WERI-Rb-1 (cell line): ENCODE measurements at regions not wholly inside any gene's neighbourhood (a gene's known extent, or its start where the extent isn't known, plus 50 kb on each side); places are given as distances from the start of the nearest gene placed in this dataset.
"Not testable (repeated sequence)": the region's sequence is repeated elsewhere in the genome, so short reads cannot be mapped to it uniquely, and the experiment has no call there.

ENCODE experiments used
- DNase-seq: peaks from one replicate; pipeline ENCODE4 v3.0.0-alpha.2; 2020
- H3K27ac ChIP-seq: fragments of 250-450 bp; sonication (Bioruptor Pico); 2 replicates; pipeline ENCODE4 v1.5.1; 2020; ENCODE audit warnings: mild to moderate bottlenecking, moderate library complexity
- H3K27me3 ChIP-seq: fragments of 250-450 bp; sonication (Bioruptor Pico); 2 replicates; pipeline ENCODE4 v1.5.1; 2021; ENCODE audit warnings: mild to moderate bottlenecking, low read depth, moderate library complexity; ENCODE audit not compliant: insufficient read depth, severe bottlenecking
- H3K36me3 ChIP-seq: fragments of 250-450 bp; sonication (Bioruptor Pico); 2 replicates; pipeline ENCODE4 v1.5.1; 2020; ENCODE audit warnings: mild to moderate bottlenecking, moderate library complexity
- H3K4me3 ChIP-seq: 2 replicates; pipeline ENCODE4 v1.5.1; 2011; ENCODE audit warnings: low read depth, mild to moderate bottlenecking, control low read depth, low read length
- H3K9me3 ChIP-seq: fragments of 250-450 bp; sonication (Bioruptor Pico); 2 replicates; pipeline ENCODE4 v1.5.1; 2021; ENCODE audit warnings: mild to moderate bottlenecking, moderate library complexity; ENCODE audit not compliant: severe bottlenecking
- TF ChIP-seq, protein P1 (sequence below): IDR thresholded peaks from 2 replicates; pipeline ENCODE4 v1.5.1; 2011; ENCODE audit warnings: low read depth, mild to moderate bottlenecking, control low read depth, inconsistent platforms, low read length

DNA sequence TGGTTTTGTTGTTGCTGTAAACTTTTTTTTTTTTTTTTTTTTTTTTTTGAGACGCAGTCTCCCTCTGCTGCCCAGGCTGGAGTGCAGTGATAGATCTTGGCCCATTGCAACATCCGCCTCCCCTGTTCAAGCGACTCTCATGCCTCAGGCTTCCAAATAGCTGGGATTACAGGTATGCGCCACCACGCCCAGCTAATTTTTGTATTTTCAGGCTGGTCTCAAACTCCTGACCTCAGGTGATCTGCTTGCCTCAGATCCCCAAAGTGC, 78.9 kb upstream of the SLC45A1 start:
- Histone ChIP-seq H3K36me3 (no peaks in the 10 kb centered on the region), H3K27me3 (no peaks in the 10 kb centered on the region), H3K9me3 (no peaks in the 10 kb centered on the region), H3K27ac (peak overlapping the region; percentile 43; the same call in 1 of the 2 replicates), H3K4me3 (no peak overlapping the region)
- TF ChIP-seq, protein P1, sequence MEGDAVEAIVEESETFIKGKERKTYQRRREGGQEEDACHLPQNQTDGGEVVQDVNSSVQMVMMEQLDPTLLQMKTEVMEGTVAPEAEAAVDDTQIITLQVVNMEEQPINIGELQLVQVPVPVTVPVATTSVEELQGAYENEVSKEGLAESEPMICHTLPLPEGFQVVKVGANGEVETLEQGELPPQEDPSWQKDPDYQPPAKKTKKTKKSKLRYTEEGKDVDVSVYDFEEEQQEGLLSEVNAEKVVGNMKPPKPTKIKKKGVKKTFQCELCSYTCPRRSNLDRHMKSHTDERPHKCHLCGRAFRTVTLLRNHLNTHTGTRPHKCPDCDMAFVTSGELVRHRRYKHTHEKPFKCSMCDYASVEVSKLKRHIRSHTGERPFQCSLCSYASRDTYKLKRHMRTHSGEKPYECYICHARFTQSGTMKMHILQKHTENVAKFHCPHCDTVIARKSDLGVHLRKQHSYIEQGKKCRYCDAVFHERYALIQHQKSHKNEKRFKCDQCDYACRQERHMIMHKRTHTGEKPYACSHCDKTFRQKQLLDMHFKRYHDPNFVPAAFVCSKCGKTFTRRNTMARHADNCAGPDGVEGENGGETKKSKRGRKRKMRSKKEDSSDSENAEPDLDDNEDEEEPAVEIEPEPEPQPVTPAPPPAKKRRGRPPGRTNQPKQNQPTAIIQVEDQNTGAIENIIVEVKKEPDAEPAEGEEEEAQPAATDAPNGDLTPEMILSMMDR, result 0 out of 2 replicates have a peak, but pooled peaks have one; percentile 12
- no peak for DNase-seq

GRCh38 chr1:8238141-8239038, 79.5 kb upstream of the SLC45A1 start:
- Histone ChIP-seq H3K9me3 (no peaks in the 10 kb centered on the region), H3K27ac (no peak overlapping the region), H3K4me3 (no peak overlapping the region), H3K27me3 (no peaks in the 10 kb centered on the region), H3K36me3 (no peaks in the 10 kb centered on the region)
- no peak for DNase-seq
- TF ChIP-seq, protein P1, result no peak

DNA sequence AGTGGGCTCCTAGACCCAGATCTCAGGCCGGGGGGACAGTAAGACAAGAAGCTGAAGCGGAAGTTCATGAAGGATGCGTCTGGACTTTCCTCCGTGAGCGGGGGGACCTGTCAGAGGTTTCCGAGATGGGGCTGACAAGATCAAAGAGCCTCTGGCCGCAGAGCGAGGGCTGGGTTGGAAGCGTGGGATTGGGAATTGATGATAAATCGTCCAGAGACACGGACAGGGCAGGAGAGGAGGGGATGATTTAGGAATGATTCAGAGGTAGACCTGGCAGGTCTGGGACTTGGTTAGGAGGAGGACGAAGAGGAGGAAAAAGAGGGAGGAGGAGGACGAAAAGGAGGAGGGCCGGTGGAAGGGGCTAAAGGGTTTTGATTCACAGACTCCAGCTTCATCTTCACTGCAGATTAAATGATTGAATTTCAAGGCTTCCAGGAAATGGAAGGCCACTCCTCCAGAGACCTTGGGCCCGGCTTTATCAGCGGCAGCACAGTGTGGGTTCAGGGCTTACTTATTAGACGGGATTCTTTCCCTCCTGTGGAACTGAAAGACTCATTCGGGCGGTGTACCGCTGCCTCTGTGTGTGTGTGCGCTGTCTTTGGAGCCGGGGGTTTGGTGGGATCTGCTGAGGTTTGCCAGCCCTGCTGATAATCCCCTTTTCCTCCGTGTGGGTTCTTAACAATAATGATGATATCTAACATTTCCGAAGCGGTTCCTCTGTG, 85.7 kb upstream of the SLC45A1 start:
- TF ChIP-seq, protein P1, result no peak
- Histone ChIP-seq H3K36me3 (no peaks in the 10 kb centered on the region), H3K4me3 (no peak overlapping the region), H3K27ac (no peak overlapping the region), H3K9me3 (peaks cover 4% of the 10 kb centered on the region), H3K27me3 (no peaks in the 10 kb centered on the region)
- no peak for DNase-seq

DNA sequence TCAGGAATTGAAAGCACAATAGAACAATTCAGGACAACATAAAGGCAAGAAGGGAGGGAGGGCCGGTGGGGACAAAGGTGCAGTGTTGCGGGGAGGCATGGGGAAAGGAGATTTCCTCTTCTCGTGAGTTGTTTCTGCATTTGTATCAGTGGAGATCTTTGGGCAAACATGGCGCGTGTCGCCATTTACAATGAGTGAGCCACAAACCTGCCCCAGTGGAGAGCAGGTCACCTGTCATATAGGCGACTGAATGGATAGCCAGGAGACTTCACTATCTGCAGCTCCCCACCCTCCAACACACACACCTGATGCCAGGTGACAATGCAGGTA, 87.7 kb upstream of the SLC45A1 start:
- no peak overlapping the region for H3K4me3 ChIP-seq
- H3K9me3 ChIP-seq, result peaks cover 4% of the 10 kb centered on the region
- TF ChIP-seq, protein P1, result no peak
- H3K36me3 ChIP-seq, result no peaks in the 10 kb centered on the region
- DNase-seq, result no peak
- H3K27me3 ChIP-seq, result no peaks in the 10 kb centered on the region
- H3K27ac ChIP-seq, result no peak overlapping the region

GRCh38 chr1:8228253-8228652, 89.7 kb upstream of the SLC45A1 start:
- H3K27me3 ChIP-seq, result no peaks in the 10 kb centered on the region
- TF ChIP-seq, protein P1, result no peak

DNA sequence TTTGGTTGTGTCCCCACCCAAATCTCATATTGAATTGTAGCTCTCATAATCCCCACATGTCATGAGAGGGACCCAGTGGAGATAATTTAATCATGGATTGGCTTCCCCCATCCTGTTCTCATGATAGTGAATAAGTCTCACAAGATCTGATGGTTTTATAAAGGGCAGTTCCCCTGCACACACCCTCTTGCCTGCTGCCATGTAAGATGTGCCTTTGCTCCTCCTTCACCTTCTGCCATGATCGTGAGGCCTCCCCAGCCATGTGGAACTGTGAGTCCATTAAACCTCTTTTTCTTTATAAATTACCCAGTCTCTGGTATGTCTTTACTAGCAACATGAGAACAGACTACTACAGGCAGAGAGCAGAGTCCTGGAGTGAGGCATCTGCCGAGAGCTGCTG, 90.2 kb upstream of the SLC45A1 start:
- H3K36me3 ChIP-seq, H3K27me3 ChIP-seq, H3K27ac ChIP-seq, H3K4me3 ChIP-seq, DNase-seq: not testable (repeated sequence)
- H3K9me3 ChIP-seq, result peaks cover 14% of the 10 kb centered on the region

More at GRCh38 chr1:8228253-8228652, 89.7 kb upstream of the SLC45A1 start:
- no peak overlapping the region for H3K4me3 ChIP-seq
- no peak for DNase-seq
- no peak overlapping the region for H3K27ac ChIP-seq
- H3K36me3 ChIP-seq, result no peaks in the 10 kb centered on the region
- peaks cover 10% of the 10 kb centered on the region for H3K9me3 ChIP-seq
